IMR-90 (cell line): ENCODE measurements at regions not wholly inside any gene's neighbourhood (a gene's known extent, or its start where the extent isn't known, plus 50 kb on each side); places are given as distances from the start of the nearest gene placed in this dataset.

Source experiments
- ATAC-seq: fragments of 200-7000 bp; cut with Tn5 transposase; 2 replicates; pipeline ENCODE4 v1.9.1; 2020; ENCODE audit warnings: low read depth, mild to moderate bottlenecking, moderate library complexity
- BruUV-seq: library from RNA; stranded (reverse); fragments of 400-500 nt; replicated peaks from 2 replicates; lab custom pipeline; 2021; lab: Mats Ljungman, UMichigan
- CTCF ChIA-PET: fragments of 300-600 bp; formaldehyde crosslinking; extraction: SDS; loops from one replicate; lab custom pipeline; 2021; ENCODE audit warnings: antibody characterized with exemption; lab: Yijun Ruan, JAX
- POLR2A ChIA-PET: fragments of 300-600 bp; sonication (Branson Sonifier 250); formaldehyde crosslinking; loops from one replicate; lab custom pipeline; 2022; ENCODE audit warnings: antibody characterized with exemption; ENCODE audit not compliant: unreplicated experiment; lab: Charles Lee
- DNase-seq: peaks from one replicate; pipeline ENCODE4 v3.0.0; 2013
- H2AFZ ChIP-seq: replicated peaks from 2 replicates; pipeline ENCODE3; 2013; ENCODE audit warnings: low read length, mild to moderate bottlenecking; ENCODE audit not compliant: poor library complexity
- H2AK5ac ChIP-seq: 2 replicates; pipeline ENCODE4 v1.6.1; 2013; ENCODE audit warnings: low read depth, low read length, inconsistent platforms
- H2AK9ac ChIP-seq: replicated peaks from 2 replicates; pipeline ENCODE3; 2013; ENCODE audit warnings: mild to moderate bottlenecking, low read depth, low read length, moderate library complexity; ENCODE audit not compliant: poor library complexity
- H2BK120ac ChIP-seq: 2 replicates; pipeline ENCODE4 v1.6.1; 2013; ENCODE audit warnings: low read depth, low read length, inconsistent platforms
- H2BK15ac ChIP-seq: 3 replicates; pipeline ENCODE4 v1.6.1; 2013; ENCODE audit warnings: low read depth, low read length, inconsistent platforms
- H2BK20ac ChIP-seq: 2 replicates; pipeline ENCODE4 v1.6.1; 2013; ENCODE audit warnings: low read depth, mild to moderate bottlenecking, inconsistent platforms, low read length, moderate library complexity
- H2BK5ac ChIP-seq: 2 replicates; pipeline ENCODE4 v1.6.1; 2013; ENCODE audit warnings: mild to moderate bottlenecking, low read depth, low read length, inconsistent platforms; ENCODE audit not compliant: poor library complexity, severe bottlenecking
- H3K14ac ChIP-seq: replicated peaks from 2 replicates; pipeline ENCODE4 v1.6.1; 2013; ENCODE audit warnings: low read depth, low read length, inconsistent platforms
- H3K18ac ChIP-seq: 2 replicates; pipeline ENCODE4 v1.6.1; 2013; ENCODE audit warnings: low read depth, low read length, control low read depth
- H3K23ac ChIP-seq: 2 replicates; pipeline ENCODE4 v1.6.1; 2013; ENCODE audit warnings: low read depth, low read length, inconsistent platforms
- H3K27ac ChIP-seq: 2 replicates; pipeline ENCODE4 v1.5.1; 2013; ENCODE audit warnings: mild to moderate bottlenecking, control low read depth, low read length; ENCODE audit not compliant: insufficient read depth
- H3K27me3 ChIP-seq: 2 replicates; pipeline ENCODE4 v1.6.1; 2013; ENCODE audit warnings: low read length; ENCODE audit not compliant: control insufficient read depth, insufficient read depth
- H3K36me3 ChIP-seq: 2 replicates; pipeline ENCODE4 v1.6.1; 2013; ENCODE audit warnings: low read length, mixed read lengths; ENCODE audit not compliant: control insufficient read depth, insufficient read depth
- H3K4ac ChIP-seq: 2 replicates; pipeline ENCODE4 v1.6.1; 2013; ENCODE audit warnings: low read depth, low read length, inconsistent platforms
- H3K4me1 ChIP-seq: 2 replicates; pipeline ENCODE4 v1.6.1; 2013; ENCODE audit warnings: low read length, mixed read lengths; ENCODE audit not compliant: control insufficient read depth, insufficient read depth
- H3K4me2 ChIP-seq: 2 replicates; pipeline ENCODE4 v1.6.1; 2013; ENCODE audit warnings: low read depth, mild to moderate bottlenecking, control low read depth, low read length, moderate library complexity
- H3K4me3 ChIP-seq: 2 replicates; pipeline ENCODE4 v1.5.1; 2013; ENCODE audit warnings: low read depth, mild to moderate bottlenecking, control low read depth, low read length, moderate library complexity; ENCODE audit not compliant: insufficient read depth
- H3K56ac ChIP-seq: 2 replicates; pipeline ENCODE4 v1.6.1; 2013; ENCODE audit warnings: low read length, inconsistent platforms; ENCODE audit not compliant: insufficient read depth; ENCODE audit errors: extremely low read depth
- H3K79me1 ChIP-seq, 2 experiments: 2 replicates each; pipeline ENCODE4 v1.6.1; 2013; ENCODE audit warnings: low read length in 2 of 2, inconsistent platforms in 1 of 2, low read depth in 1 of 2
- H3K9ac ChIP-seq: 2 replicates; pipeline ENCODE4 v1.6.1; 2013; ENCODE audit warnings: low read depth, low read length, control low read depth
- H3K9me1 ChIP-seq: 2 replicates; pipeline ENCODE4 v1.6.1; 2013; ENCODE audit warnings: low read length, inconsistent platforms; ENCODE audit not compliant: insufficient read depth
- H3K9me3 ChIP-seq: 2 replicates; pipeline ENCODE4 v1.6.1; 2013; ENCODE audit warnings: low read length; ENCODE audit not compliant: control insufficient read depth, insufficient read depth
- H4K20me1 ChIP-seq: 2 replicates; pipeline ENCODE4 v1.6.1; 2013; ENCODE audit warnings: low read length, inconsistent platforms; ENCODE audit not compliant: insufficient read depth
- H4K5ac ChIP-seq: 2 replicates; pipeline ENCODE4 v1.6.1; 2013; ENCODE audit warnings: mild to moderate bottlenecking, low read depth, low read length, control low read depth
- H4K8ac ChIP-seq, 2 experiments: 2 replicates each; pipeline ENCODE4 v1.6.1; 2013; ENCODE audit warnings: low read depth in 2 of 2, low read length in 2 of 2, control low read depth in 1 of 2, inconsistent platforms in 1 of 2
- H4K91ac ChIP-seq: 2 replicates; pipeline ENCODE4 v1.6.1; 2013; ENCODE audit warnings: low read depth, low read length, inconsistent platforms; ENCODE audit not compliant: insufficient read depth
- BHLHE40 ChIP-seq: fragments of 150-350 bp; IDR thresholded peaks from 2 replicates; pipeline ENCODE4 v1.6.1; 2016; ENCODE audit warnings: mild to moderate bottlenecking, low read depth, low read length
- CEBPB ChIP-seq: IDR thresholded peaks from 2 replicates; pipeline ENCODE4 v1.6.1; 2012; ENCODE audit warnings: low read depth, low read length, improper control_type of control experiment
- CHD1 ChIP-seq: IDR thresholded peaks from 2 replicates; pipeline ENCODE4 v1.6.1; 2012; ENCODE audit warnings: low read depth, low read length, improper control_type of control experiment
- FOS ChIP-seq: fragments of 150-350 bp; IDR thresholded peaks from 2 replicates; pipeline ENCODE4 v1.6.1; 2016; ENCODE audit warnings: low read depth, low read length
- MAFK ChIP-seq: IDR thresholded peaks from 2 replicates; pipeline ENCODE4 v1.6.1; 2012; ENCODE audit warnings: low read depth, low read length, improper control_type of control experiment
- MAZ ChIP-seq: IDR thresholded peaks from 2 replicates; pipeline ENCODE4 v1.6.1; 2012; ENCODE audit warnings: low read depth, mild to moderate bottlenecking, low read length, improper control_type of control experiment, moderate library complexity, borderline replicate concordance
- MXI1 ChIP-seq: IDR thresholded peaks from 2 replicates; pipeline ENCODE4 v1.6.1; 2012; ENCODE audit warnings: low read depth, mild to moderate bottlenecking, low read length, moderate library complexity, borderline replicate concordance
- RAD21 ChIP-seq: IDR thresholded peaks from 2 replicates; pipeline ENCODE4 v1.6.1; 2012; ENCODE audit warnings: low read length, improper control_type of control experiment
- RCOR1 ChIP-seq: IDR thresholded peaks from 2 replicates; pipeline ENCODE4 v1.6.1; 2012; ENCODE audit warnings: mild to moderate bottlenecking, low read length, improper control_type of control experiment; ENCODE audit not compliant: insufficient replicate concordance
- RFX5 ChIP-seq: IDR thresholded peaks from 2 replicates; pipeline ENCODE4 v1.8.0; 2012; ENCODE audit warnings: low read depth, mild to moderate bottlenecking, low read length, moderate library complexity
- SMC3 ChIP-seq: fragments of 150-350 bp; IDR thresholded peaks from 2 replicates; pipeline ENCODE4 v1.6.1; 2016; ENCODE audit warnings: low read depth, mild to moderate bottlenecking, antibody characterized with exemption, low read length, moderate library complexity
- WGBS, 2 experiments: methylation state at CpG; one replicate each; pipeline versions ENCODE4 v1.1.5 to v1.1.7; 2013; ENCODE audit warnings: missing lambda C conversion rate in 2 of 2; ENCODE audit not compliant: insufficient read length in 1 of 2; ENCODE audit errors: extremely low coverage in 2 of 2; 5-methylcytosine and 5-hydroxymethylcytosine counted together
- dilution Hi-C: fragments of 300-500 bp; cut with HindIII; formaldehyde crosslinking; loops from one replicate; pipeline ENCODE4 v1.14.3; 2018; ENCODE audit warnings: low sequenced_read_pairs; ENCODE audit not compliant: unreplicated experiment
- in situ Hi-C: fragments of 300-500 bp; cut with MboI; formaldehyde crosslinking; loops from 3 replicates; pipeline ENCODE4 v1.14.3; 2019; ENCODE audit warnings: low sequenced_read_pairs, inconsistent platforms, mixed read lengths
- intact Hi-C: fragments of 100-400 bp; cut with micrococcal nuclease; formaldehyde crosslinking; loops from 2 replicates; pipeline ENCODE4 v1.10.0; 2022
- TF ChIP-seq, protein P1 (sequence below): fragments of 150-350 bp; IDR thresholded peaks from 2 replicates; pipeline ENCODE4 v1.6.1; 2017; ENCODE audit warnings: mild to moderate bottlenecking, antibody characterized with exemption, low read length, low read depth
- TF ChIP-seq, protein P2 (sequence below): conservative IDR thresholded peaks from 2 replicates; pipeline ENCODE4 v1.5.1; 2012; ENCODE audit warnings: mild to moderate bottlenecking, low read depth, low read length, improper control_type of control experiment

DNA sequence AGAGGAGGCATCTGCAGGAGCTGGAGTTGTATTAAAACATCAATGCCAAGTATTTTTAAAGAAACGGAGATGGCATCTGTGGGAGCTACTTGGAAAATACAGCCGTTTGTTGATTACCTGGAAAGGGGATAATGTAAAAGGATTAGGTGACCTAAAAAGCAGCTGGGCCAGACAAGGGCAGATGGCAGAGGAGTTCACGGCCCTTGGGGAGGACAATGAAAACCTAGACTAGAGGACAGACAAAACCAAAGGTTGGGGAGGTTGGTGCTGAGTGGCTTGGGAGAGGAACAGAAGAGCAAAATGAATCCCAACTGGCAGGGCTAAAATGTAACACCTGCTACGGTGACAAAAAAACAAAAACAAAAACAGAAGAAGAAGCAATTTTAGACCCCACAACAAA, 260.5 kb upstream of the JARID2 start:
- no peak overlapping the region for H2AFZ ChIP-seq
- CTCF ChIA-PET, result no interaction called here
- dilution Hi-C loops, result no loop called here

More for the DNA sequence above, 260.5 kb upstream of the JARID2 start:
- ATAC-seq, result no peak
- no peaks in the 10 kb centered on the region for H3K9me3 ChIP-seq
- no peak overlapping the region for H4K8ac ChIP-seq
- no peak overlapping the region for H3K23ac ChIP-seq
- H3K4ac ChIP-seq, result no peak overlapping the region
- H3K4me3 ChIP-seq, result no peak overlapping the region
- no peaks in the 10 kb centered on the region for H4K20me1 ChIP-seq
- H3K4me1 ChIP-seq, result peaks cover 1% of the 10 kb centered on the region; the same call in 1 of the 2 replicates
- in situ Hi-C loops, result no loop called here
- H2BK20ac ChIP-seq, result no peak overlapping the region
- no peak overlapping the region for H4K91ac ChIP-seq
- POLR2A ChIA-PET, result no interaction called here
- H3K36me3 ChIP-seq, result no peaks in the 10 kb centered on the region
- H3K27ac ChIP-seq, result no peak overlapping the region
- TF ChIP-seq CHD1 (no peak), FOS (no peak), CEBPB (no peak), RAD21 (no peak), RFX5 (no peak), SMC3 (no peak), MXI1 (no peak), MAFK (no peak), MAZ (no peak), RCOR1 (no peak), BHLHE40 (no peak)
- TF ChIP-seq, protein P1, sequence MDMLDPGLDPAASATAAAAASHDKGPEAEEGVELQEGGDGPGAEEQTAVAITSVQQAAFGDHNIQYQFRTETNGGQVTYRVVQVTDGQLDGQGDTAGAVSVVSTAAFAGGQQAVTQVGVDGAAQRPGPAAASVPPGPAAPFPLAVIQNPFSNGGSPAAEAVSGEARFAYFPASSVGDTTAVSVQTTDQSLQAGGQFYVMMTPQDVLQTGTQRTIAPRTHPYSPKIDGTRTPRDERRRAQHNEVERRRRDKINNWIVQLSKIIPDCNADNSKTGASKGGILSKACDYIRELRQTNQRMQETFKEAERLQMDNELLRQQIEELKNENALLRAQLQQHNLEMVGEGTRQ, result no peak
- TF ChIP-seq, protein P2, sequence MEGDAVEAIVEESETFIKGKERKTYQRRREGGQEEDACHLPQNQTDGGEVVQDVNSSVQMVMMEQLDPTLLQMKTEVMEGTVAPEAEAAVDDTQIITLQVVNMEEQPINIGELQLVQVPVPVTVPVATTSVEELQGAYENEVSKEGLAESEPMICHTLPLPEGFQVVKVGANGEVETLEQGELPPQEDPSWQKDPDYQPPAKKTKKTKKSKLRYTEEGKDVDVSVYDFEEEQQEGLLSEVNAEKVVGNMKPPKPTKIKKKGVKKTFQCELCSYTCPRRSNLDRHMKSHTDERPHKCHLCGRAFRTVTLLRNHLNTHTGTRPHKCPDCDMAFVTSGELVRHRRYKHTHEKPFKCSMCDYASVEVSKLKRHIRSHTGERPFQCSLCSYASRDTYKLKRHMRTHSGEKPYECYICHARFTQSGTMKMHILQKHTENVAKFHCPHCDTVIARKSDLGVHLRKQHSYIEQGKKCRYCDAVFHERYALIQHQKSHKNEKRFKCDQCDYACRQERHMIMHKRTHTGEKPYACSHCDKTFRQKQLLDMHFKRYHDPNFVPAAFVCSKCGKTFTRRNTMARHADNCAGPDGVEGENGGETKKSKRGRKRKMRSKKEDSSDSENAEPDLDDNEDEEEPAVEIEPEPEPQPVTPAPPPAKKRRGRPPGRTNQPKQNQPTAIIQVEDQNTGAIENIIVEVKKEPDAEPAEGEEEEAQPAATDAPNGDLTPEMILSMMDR, result no peak
- DNase-seq, result no peak
- H2AK9ac ChIP-seq, result no peak overlapping the region
- H2BK15ac ChIP-seq, result no peak overlapping the region
- H3K18ac ChIP-seq, result no peak overlapping the region
- H2BK120ac ChIP-seq, result no peak overlapping the region
- H3K79me1 ChIP-seq, result no peaks in the 10 kb centered on the region
- intact Hi-C loops, result no loop called here
- no peak overlapping the region for H2AK5ac ChIP-seq
- no TSS peak for BruUV-seq
- no peak overlapping the region for H3K4me2 ChIP-seq
- no peak overlapping the region for H3K56ac ChIP-seq
- peaks cover 5% of the 10 kb centered on the region for H3K27me3 ChIP-seq
- no peak overlapping the region for H3K14ac ChIP-seq
- no peak overlapping the region for H3K9ac ChIP-seq
- 80% methylated on average over 1 of the region's 4 CpGs; no CpG with 5 or more reads in 1 of the 2 experiments for WGBS, 2 experiments
- H2BK5ac ChIP-seq, result no peak overlapping the region
- H3K9me1 ChIP-seq, result no peaks in the 10 kb centered on the region
- no peak overlapping the region for H4K5ac ChIP-seq
